C4-2B (cell line): ENCODE measurements at regions not wholly inside any gene's neighbourhood (a gene's known extent, or its start where the extent isn't known, plus 50 kb on each side); places are given as distances from the start of the nearest gene placed in this dataset.
"Not testable (repeated sequence)": the region's sequence is repeated elsewhere in the genome, so short reads cannot be mapped to it uniquely, and the experiment has no call there.

Source experiments
- ZFX ChIP-seq: fragments of 450-650 bp; IDR thresholded peaks from 2 replicates; pipeline ENCODE4 v1.6.1; 2017
- TF ChIP-seq, protein P1 (sequence below): fragments of 450-650 bp; conservative IDR thresholded peaks from 2 replicates; pipeline ENCODE4 v1.5.1; 2017; ENCODE audit warnings: mild to moderate bottlenecking

DNA sequence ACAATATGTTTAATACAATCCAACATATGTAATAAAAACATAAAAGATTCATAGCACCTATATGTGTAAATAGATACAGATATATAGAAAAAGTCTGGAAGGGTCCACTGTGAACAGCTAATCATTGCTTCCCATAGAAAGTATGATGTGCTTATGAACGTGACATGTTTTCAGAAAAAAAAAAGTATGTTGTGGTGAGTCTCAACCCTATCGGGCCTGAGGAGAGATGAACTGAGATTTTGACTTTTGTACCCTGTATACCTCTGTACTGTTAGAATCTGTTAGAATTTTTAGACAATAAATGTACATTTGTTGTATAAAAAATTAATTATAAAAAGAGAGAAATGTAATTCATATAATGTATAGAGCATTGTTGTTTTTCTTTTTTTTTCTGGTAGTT, 56.3 kb upstream of the DHRS4 start:
- TF ChIP-seq, protein P1, sequence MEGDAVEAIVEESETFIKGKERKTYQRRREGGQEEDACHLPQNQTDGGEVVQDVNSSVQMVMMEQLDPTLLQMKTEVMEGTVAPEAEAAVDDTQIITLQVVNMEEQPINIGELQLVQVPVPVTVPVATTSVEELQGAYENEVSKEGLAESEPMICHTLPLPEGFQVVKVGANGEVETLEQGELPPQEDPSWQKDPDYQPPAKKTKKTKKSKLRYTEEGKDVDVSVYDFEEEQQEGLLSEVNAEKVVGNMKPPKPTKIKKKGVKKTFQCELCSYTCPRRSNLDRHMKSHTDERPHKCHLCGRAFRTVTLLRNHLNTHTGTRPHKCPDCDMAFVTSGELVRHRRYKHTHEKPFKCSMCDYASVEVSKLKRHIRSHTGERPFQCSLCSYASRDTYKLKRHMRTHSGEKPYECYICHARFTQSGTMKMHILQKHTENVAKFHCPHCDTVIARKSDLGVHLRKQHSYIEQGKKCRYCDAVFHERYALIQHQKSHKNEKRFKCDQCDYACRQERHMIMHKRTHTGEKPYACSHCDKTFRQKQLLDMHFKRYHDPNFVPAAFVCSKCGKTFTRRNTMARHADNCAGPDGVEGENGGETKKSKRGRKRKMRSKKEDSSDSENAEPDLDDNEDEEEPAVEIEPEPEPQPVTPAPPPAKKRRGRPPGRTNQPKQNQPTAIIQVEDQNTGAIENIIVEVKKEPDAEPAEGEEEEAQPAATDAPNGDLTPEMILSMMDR, result not testable (repeated sequence)
- TF ChIP-seq ZFX, result not testable (repeated sequence)
